ENCODE measurements at regions not wholly inside any gene's neighbourhood (a gene's known extent, or its start where the extent isn't known, plus 50 kb on each side); places are given as distances from the start of the nearest gene placed in this dataset.

DNA sequence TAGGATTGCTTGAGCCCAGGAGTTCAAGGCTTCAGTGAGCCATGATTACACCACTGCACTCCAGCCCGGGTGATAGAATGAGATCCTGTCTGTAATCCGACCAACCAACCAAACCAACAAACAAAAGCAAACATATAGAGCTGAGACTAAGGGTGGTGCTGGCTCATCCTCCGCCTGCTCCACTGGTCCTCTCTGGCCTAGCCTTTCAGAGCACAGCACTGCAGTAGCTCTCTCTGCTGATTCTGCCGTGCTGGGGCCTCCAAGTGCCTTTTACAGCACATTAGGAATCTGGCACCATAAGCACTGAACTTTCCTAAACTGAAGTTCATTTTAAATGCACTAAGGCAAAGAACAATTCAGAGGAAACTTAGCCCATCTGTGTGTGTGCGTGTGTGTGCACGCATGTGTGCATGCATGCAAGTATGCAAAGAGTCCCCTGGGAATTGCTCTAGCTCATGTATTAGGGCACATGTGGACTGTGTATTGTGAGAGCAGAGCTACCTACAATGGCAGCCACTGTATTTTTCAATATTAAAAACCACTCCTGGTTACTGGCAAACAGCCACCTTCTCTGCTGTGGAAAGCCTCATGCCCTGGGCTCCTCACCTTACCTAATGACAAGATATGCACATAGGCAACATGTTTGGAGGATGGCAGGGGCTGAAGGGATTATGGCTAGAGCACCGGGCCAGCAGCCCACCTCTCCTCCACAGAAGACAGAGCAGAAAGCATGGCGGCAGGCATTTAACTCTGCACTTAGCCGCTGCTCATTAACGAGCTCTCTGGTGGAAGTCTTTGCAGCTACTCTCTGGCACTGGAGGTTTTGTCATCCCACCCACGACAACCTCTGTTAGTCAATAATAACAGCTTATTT, 223.1 kb upstream of the TSHZ3 start:
- Histone ChIP-seq H3K36me3 (ENCODE audit: insufficient read depth, low read length) (no peaks in the 10 kb centered on the region), H3K9ac (ENCODE audit: low read depth, low read length) (no peak overlapping the region), H3K27me3 (ENCODE audit: control insufficient read depth, insufficient read depth, low read length) (no peaks in the 10 kb centered on the region), H3K4me3 (ENCODE audit: low read length) (no peak overlapping the region), H3K4me1 (ENCODE audit: control insufficient read depth, insufficient read depth, low read length) (no peaks in the 10 kb centered on the region), H3K9me3 (replicated peaks; ENCODE audit: low read length) (no peaks in the 10 kb centered on the region), H3K4me2 (ENCODE audit: low read length) (no peak overlapping the region)

DNA sequence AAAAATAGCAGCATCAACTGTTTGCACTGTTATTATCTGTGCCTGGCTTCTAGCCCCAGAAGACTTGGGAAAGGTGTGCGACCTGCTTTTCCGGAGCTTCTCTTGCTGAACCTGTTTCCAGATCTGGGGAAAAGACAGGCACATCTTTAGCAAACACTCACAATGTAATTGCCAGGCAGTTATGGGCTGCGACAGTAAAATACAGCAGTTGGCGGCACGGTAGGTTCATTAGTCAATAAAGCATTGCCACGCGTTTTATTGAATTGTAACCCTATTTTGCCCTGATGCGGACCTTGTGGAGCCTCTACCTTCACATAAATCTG, 223.7 kb upstream of the TSHZ3 start:
- Histone ChIP-seq H3K9me3 (replicated peaks; ENCODE audit: low read length) (no peaks in the 10 kb centered on the region), H3K4me1 (ENCODE audit: control insufficient read depth, insufficient read depth, low read length) (no peaks in the 10 kb centered on the region), H3K4me3 (ENCODE audit: low read length) (no peak overlapping the region), H3K27me3 (ENCODE audit: control insufficient read depth, insufficient read depth, low read length) (no peaks in the 10 kb centered on the region), H3K36me3 (ENCODE audit: insufficient read depth, low read length) (no peaks in the 10 kb centered on the region), H3K9ac (ENCODE audit: low read depth, low read length) (no peak overlapping the region), H3K4me2 (ENCODE audit: low read length) (no peak overlapping the region)

DNA sequence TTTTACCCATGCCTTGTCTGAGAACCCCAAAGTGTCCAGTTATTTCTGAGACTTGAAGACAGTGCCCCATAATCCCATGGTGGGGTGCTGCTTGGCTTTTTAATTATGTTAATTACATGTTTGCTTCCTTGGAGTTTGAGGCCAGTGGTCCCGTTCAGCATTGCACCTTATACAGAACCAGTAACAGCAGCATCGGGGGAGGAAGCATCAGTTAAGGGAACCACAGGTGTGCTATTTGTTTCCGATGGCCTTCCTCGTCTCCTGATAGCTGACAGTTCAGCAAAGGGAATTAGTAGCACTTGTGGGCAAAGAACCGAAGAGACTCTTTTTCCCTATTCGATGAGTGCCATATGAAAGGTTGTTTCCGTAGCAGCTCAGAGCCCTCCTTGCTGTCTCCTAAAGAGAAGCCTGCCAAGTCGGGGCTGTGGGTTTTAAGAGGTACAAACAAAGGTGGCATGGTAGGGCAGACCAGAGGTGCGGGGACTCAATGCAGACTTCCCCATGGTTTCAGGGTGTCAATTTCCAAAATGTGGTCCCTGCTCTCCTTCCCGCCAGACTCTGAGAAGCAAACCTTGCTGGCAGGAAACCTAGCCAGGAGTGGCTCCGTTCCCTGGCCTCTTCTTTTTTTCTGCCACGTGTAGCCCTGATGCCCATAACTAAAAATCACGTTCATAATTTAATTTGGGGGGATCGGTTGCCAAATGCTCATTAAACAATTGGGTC, 225.2 kb upstream of the TSHZ3 start:
- no peaks in the 10 kb centered on the region for H3K27me3 ChIP-seq (ENCODE audit: control insufficient read depth, insufficient read depth, low read length)
- H3K4me1 ChIP-seq (ENCODE audit: control insufficient read depth, insufficient read depth, low read length), result no peaks in the 10 kb centered on the region
- H3K4me3 ChIP-seq (ENCODE audit: low read length), result no peak overlapping the region
- H3K9me3 ChIP-seq (replicated peaks; ENCODE audit: low read length), result no peaks in the 10 kb centered on the region
- no peak overlapping the region for H3K4me2 ChIP-seq (ENCODE audit: low read length)
- no peak overlapping the region for H3K9ac ChIP-seq (ENCODE audit: low read depth, low read length)
- H3K36me3 ChIP-seq (ENCODE audit: insufficient read depth, low read length), result no peaks in the 10 kb centered on the region

DNA sequence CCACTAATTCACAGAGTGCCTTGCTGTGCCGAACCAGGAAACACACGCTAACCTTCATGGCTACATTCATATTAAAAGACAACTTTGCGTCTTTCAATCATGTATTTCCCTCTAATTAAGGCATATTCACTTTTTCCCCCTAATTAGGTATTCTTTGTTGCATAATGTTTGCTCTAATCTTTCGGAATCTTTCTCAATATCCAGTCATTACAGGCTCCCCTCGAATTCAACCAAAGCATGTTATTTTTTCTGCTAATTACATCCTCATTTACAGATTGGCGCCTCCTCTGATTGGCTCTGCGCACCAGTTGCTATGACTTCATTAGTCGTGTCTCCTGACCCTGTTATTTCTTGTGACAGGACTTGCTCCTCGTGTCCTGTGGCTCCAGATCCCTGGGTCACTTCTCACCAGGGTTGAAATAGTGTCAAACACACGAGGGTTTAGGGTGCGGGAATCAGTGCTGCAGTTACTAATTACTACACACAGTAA, 226.7 kb upstream of the TSHZ3 start:
- Histone ChIP-seq H3K4me1 (ENCODE audit: control insufficient read depth, insufficient read depth, low read length) (no peaks in the 10 kb centered on the region), H3K9me3 (replicated peaks; ENCODE audit: low read length) (no peaks in the 10 kb centered on the region), H3K4me3 (ENCODE audit: low read length) (no peak overlapping the region), H3K4me2 (ENCODE audit: low read length) (no peak overlapping the region), H3K9ac (ENCODE audit: low read depth, low read length) (no peak overlapping the region), H3K27me3 (ENCODE audit: control insufficient read depth, insufficient read depth, low read length) (no peaks in the 10 kb centered on the region), H3K36me3 (ENCODE audit: insufficient read depth, low read length) (no peaks in the 10 kb centered on the region)

DNA sequence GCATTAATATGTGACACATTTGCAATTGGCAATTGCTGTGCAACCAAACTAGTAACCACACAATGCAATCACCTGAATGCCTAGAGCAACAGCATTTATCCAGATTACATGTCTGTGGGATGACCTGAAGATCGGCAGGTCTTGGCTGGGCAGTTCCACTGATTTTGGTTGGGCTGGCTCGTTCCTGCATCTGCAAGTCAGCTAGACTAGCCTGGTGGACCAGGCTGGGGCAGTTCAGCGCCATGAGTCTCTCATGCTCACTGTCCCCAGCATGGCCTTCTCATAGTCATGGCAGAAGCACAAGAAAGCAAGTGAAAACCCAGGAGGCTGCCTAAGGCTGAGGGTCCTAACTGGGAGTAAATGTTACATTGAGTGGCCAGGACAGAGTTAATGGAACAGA, 229.1 kb upstream of the TSHZ3 start:
- H3K4me2 ChIP-seq (ENCODE audit: low read length), result no peak overlapping the region
- H3K4me1 ChIP-seq (ENCODE audit: control insufficient read depth, insufficient read depth, low read length), result no peaks in the 10 kb centered on the region
- no peaks in the 10 kb centered on the region for H3K36me3 ChIP-seq (ENCODE audit: insufficient read depth, low read length)
- H3K9ac ChIP-seq (ENCODE audit: low read depth, low read length), result no peak overlapping the region
- no peak overlapping the region for H3K4me3 ChIP-seq (ENCODE audit: low read length)
- H3K27me3 ChIP-seq (ENCODE audit: control insufficient read depth, insufficient read depth, low read length), result no peaks in the 10 kb centered on the region
- no peaks in the 10 kb centered on the region for H3K9me3 ChIP-seq (replicated peaks; ENCODE audit: low read length)

DNA sequence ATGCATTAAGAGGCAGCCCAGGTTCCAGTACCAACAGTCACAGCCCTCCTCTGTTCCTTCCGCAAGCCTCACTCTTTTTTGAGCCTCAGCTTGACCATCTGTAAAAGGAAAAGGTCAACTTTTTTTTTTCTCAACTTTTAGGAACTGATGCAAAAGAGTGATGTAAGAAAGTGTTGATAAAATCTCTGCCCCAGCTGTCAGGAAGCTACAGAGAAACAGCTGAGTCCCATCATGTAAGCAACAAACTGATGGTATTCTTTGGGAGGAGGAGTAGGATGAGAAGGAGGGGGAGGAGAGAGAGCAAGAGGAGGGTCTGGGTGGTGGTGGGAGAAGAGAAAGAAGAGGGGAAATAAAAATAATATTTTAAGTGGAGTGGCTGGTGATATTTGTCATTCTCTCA, 233.9 kb upstream of the TSHZ3 start:
- no peak overlapping the region for H3K4me2 ChIP-seq (ENCODE audit: low read length)
- no peak overlapping the region for H3K9ac ChIP-seq (ENCODE audit: low read depth, low read length)
- no peaks in the 10 kb centered on the region for H3K9me3 ChIP-seq (replicated peaks; ENCODE audit: low read length)
- H3K27me3 ChIP-seq (ENCODE audit: control insufficient read depth, insufficient read depth, low read length), result no peaks in the 10 kb centered on the region
- H3K4me1 ChIP-seq (ENCODE audit: control insufficient read depth, insufficient read depth, low read length), result no peaks in the 10 kb centered on the region
- H3K36me3 ChIP-seq (ENCODE audit: insufficient read depth, low read length), result no peaks in the 10 kb centered on the region
- H3K4me3 ChIP-seq (ENCODE audit: low read length), result no peak overlapping the region

DNA sequence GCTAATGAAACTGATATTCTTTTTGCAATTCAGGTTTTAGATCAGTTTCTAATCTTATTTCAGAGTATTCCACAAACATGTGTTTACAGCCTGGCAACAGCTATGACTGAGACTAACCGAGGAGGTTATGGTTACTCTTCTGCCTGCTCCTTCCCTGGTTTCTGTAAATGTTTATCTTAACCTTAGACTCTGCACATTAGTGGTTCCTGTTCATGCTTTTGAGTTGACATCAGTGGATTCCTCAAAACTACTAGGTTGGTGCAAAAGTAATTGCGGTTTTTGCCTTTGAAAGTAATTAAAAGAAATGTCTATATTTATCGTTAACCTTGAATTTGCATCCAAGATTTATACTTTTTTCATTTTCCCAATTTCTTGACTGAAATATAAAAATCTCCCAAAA, 237.0 kb upstream of the TSHZ3 start:
- no peaks in the 10 kb centered on the region for H3K36me3 ChIP-seq (ENCODE audit: insufficient read depth, low read length)
- H3K4me2 ChIP-seq (ENCODE audit: low read length), result no peak overlapping the region
- no peaks in the 10 kb centered on the region for H3K27me3 ChIP-seq (ENCODE audit: control insufficient read depth, insufficient read depth, low read length)
- no peaks in the 10 kb centered on the region for H3K9me3 ChIP-seq (replicated peaks; ENCODE audit: low read length)
- no peaks in the 10 kb centered on the region for H3K4me1 ChIP-seq (ENCODE audit: control insufficient read depth, insufficient read depth, low read length)
- no peak overlapping the region for H3K9ac ChIP-seq (ENCODE audit: low read depth, low read length)
- no peak overlapping the region for H3K4me3 ChIP-seq (ENCODE audit: low read length)

- no peak overlapping the region for H3K4me2 ChIP-seq (ENCODE audit: low read length)
- H3K4me1 ChIP-seq (ENCODE audit: control insufficient read depth, insufficient read depth, low read length), result no peaks in the 10 kb centered on the region
- H3K9ac ChIP-seq (ENCODE audit: low read depth, low read length), result no peak overlapping the region
- H3K27me3 ChIP-seq (ENCODE audit: control insufficient read depth, insufficient read depth, low read length), result peaks cover 2% of the 10 kb centered on the region
- H3K9me3 ChIP-seq (replicated peaks; ENCODE audit: low read length), result no peaks in the 10 kb centered on the region
- H3K36me3 ChIP-seq (ENCODE audit: insufficient read depth, low read length), result no peaks in the 10 kb centered on the region
- H3K4me3 ChIP-seq (ENCODE audit: low read length), result no peak overlapping the region
These were observed 239.9 kb upstream of the TSHZ3 start for GRCh38 chr19:31589109-31589508.

DNA sequence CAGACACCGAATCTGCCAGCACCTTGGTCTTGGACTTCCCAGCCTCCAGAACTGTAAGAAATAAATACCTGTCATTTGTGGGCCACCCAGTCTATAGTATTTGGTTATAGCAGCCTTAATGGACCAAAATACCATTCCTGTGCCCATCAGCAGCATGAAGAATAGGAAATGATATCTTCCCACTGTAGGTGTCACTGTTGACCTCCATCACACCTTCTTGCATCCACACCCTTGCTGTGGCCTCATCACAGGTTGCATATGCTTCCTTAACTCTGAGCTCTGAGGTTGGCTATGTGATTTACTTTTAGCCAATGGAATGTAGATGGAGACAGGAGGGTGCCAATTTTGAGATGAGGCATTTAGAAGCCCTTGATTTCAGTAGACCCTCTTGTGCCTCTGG, 242.0 kb upstream of the TSHZ3 start:
- no peaks in the 10 kb centered on the region for H3K36me3 ChIP-seq (ENCODE audit: insufficient read depth, low read length)
- H3K9me3 ChIP-seq (replicated peaks; ENCODE audit: low read length), result no peaks in the 10 kb centered on the region
- no peaks in the 10 kb centered on the region for H3K4me1 ChIP-seq (ENCODE audit: control insufficient read depth, insufficient read depth, low read length)
- H3K4me3 ChIP-seq (ENCODE audit: low read length), result no peak overlapping the region
- peaks cover 2% of the 10 kb centered on the region for H3K27me3 ChIP-seq (ENCODE audit: control insufficient read depth, insufficient read depth, low read length)
- no peak overlapping the region for H3K9ac ChIP-seq (ENCODE audit: low read depth, low read length)
- no peak overlapping the region for H3K4me2 ChIP-seq (ENCODE audit: low read length)

GRCh38 chr19:31592456-31592855, 243.2 kb upstream of the TSHZ3 start:
- no peaks in the 10 kb centered on the region for H3K4me1 ChIP-seq (ENCODE audit: control insufficient read depth, insufficient read depth, low read length)
- H3K4me3 ChIP-seq (ENCODE audit: low read length), result no peak overlapping the region
- no peaks in the 10 kb centered on the region for H3K9me3 ChIP-seq (replicated peaks; ENCODE audit: low read length)
- H3K4me2 ChIP-seq (ENCODE audit: low read length), result no peak overlapping the region
- H3K36me3 ChIP-seq (ENCODE audit: insufficient read depth, low read length), result no peaks in the 10 kb centered on the region
- H3K27me3 ChIP-seq (ENCODE audit: control insufficient read depth, insufficient read depth, low read length), result peaks cover 2% of the 10 kb centered on the region
- no peak overlapping the region for H3K9ac ChIP-seq (ENCODE audit: low read depth, low read length)

DNA sequence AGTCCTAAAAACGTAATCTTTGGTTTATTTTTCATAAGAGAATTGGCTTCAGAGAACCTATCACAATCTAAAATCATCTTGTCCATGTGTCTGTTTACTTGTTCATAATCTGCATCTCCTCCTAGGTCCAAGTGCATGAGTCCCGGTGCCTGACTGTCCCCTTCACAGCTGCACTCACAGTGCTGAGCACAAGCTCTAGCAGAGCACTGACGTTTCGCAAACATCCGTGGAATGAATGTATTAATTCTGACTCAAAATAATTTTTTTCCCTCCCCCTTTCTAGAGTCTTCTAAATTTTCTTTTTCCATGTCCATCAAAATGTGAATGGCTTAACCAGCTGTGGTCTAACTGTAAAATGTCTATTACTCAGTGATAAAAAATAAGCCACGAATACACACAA, 245.5 kb upstream of the TSHZ3 start:
- Histone ChIP-seq H3K9ac (ENCODE audit: low read depth, low read length) (no peak overlapping the region), H3K27me3 (ENCODE audit: control insufficient read depth, insufficient read depth, low read length) (peaks cover 2% of the 10 kb centered on the region), H3K36me3 (ENCODE audit: insufficient read depth, low read length) (no peaks in the 10 kb centered on the region), H3K4me2 (ENCODE audit: low read length) (no peak overlapping the region), H3K4me3 (ENCODE audit: low read length) (no peak overlapping the region), H3K9me3 (replicated peaks; ENCODE audit: low read length) (no peaks in the 10 kb centered on the region), H3K4me1 (ENCODE audit: control insufficient read depth, insufficient read depth, low read length) (no peaks in the 10 kb centered on the region)

DNA sequence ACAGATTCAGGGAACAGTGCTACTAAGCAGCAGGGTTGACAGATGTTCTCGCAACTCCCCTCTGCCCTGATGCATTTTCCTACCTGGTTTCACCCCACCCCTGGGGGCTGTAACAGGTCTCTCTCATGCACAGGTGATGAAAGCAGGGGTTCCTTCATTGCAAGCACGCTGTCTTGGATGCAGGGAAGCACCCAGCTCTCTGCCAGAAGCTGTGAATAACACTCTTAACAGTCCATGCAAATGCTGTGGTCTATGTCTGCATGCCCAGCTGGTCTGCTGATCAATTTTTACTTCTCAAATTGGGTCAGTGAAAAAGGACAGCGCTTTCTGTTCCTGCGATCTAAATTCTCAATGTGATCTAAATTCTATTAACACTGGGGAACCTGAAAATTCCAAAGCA, 246.3 kb upstream of the TSHZ3 start:
- no peak overlapping the region for H3K4me3 ChIP-seq (ENCODE audit: low read length)
- H3K9me3 ChIP-seq (replicated peaks; ENCODE audit: low read length), result no peaks in the 10 kb centered on the region
- no peak overlapping the region for H3K4me2 ChIP-seq (ENCODE audit: low read length)
- no peak overlapping the region for H3K9ac ChIP-seq (ENCODE audit: low read depth, low read length)
- peaks cover 2% of the 10 kb centered on the region for H3K27me3 ChIP-seq (ENCODE audit: control insufficient read depth, insufficient read depth, low read length)
- no peaks in the 10 kb centered on the region for H3K4me1 ChIP-seq (ENCODE audit: control insufficient read depth, insufficient read depth, low read length)
- H3K36me3 ChIP-seq (ENCODE audit: insufficient read depth, low read length), result no peaks in the 10 kb centered on the region

Data from skeletal muscle satellite cell (primary cell).